ENCODE measurements at regions not wholly inside any gene's neighbourhood (a gene's known extent, or its start where the extent isn't known, plus 50 kb on each side); places are given as distances from the start of the nearest gene placed in this dataset.

DNA sequence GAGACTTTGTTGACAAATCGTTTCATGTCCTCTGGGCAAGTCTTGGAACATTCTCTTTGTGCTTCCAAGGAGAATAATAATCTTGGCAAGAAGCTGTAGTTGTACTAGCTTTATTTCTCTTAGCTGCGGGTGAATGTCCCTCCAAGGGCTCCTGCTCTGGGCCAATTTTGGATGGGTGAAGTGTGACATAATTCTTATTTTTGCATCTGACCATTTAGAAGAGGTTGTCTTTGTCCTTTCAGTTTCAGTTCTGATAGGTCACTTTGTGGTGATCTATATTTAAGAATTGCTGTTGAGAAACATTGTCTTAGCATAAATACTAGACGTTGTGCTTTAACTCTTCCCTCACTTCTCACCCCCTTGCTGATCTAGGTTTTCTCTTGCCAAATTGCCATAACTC lies 164.8 kb upstream of the RORA start:
- TF ChIP-seq, protein P1, sequence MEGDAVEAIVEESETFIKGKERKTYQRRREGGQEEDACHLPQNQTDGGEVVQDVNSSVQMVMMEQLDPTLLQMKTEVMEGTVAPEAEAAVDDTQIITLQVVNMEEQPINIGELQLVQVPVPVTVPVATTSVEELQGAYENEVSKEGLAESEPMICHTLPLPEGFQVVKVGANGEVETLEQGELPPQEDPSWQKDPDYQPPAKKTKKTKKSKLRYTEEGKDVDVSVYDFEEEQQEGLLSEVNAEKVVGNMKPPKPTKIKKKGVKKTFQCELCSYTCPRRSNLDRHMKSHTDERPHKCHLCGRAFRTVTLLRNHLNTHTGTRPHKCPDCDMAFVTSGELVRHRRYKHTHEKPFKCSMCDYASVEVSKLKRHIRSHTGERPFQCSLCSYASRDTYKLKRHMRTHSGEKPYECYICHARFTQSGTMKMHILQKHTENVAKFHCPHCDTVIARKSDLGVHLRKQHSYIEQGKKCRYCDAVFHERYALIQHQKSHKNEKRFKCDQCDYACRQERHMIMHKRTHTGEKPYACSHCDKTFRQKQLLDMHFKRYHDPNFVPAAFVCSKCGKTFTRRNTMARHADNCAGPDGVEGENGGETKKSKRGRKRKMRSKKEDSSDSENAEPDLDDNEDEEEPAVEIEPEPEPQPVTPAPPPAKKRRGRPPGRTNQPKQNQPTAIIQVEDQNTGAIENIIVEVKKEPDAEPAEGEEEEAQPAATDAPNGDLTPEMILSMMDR (IDR thresholded peaks at IDR 0.05): no peak
- no peak for TF ChIP-seq POLR2A (IDR thresholded peaks at IDR 0.05)

Measured in body of pancreas (tissue), 4 donors.